BJ (cell line): ENCODE measurements at regions not wholly inside any gene's neighbourhood (a gene's known extent, or its start where the extent isn't known, plus 50 kb on each side); places are given as distances from the start of the nearest gene placed in this dataset.
A peak's percentile ranks its signal among the peaks of the same experiment; 100 is the strongest.

Experiments
- CTCF ChIA-PET: fragments of 350-600 bp; formaldehyde crosslinking; extraction: SDS; loops from one replicate; lab custom pipeline; 2021; ENCODE audit warnings: antibody characterized with exemption, inconsistent platforms; lab: Yijun Ruan, JAX
- POLR2A ChIA-PET: fragments of 300-600 bp; sonication (Branson Sonifier 250); formaldehyde crosslinking; extraction: SDS; loops from one replicate; lab custom pipeline; 2021; ENCODE audit warnings: antibody characterized with exemption; lab: Charles Lee
- DNase-seq: peaks from one replicate; pipeline ENCODE4 v3.0.0-alpha.2; 2011; ENCODE audit warnings: low read depth
- H3K27me3 ChIP-seq: 2 replicates; pipeline ENCODE4 v1.6.0; 2011; ENCODE audit warnings: low read length; ENCODE audit not compliant: control insufficient read depth, insufficient read depth
- H3K36me3 ChIP-seq: 2 replicates; pipeline ENCODE4 v1.5.1; 2011; ENCODE audit warnings: low read length; ENCODE audit not compliant: control insufficient read depth, insufficient read depth
- H3K4me3 ChIP-seq: 2 replicates; pipeline ENCODE4 v1.5.1; 2011; ENCODE audit warnings: low read depth, mild to moderate bottlenecking, control low read depth, low read length
- TF ChIP-seq, protein P1 (sequence below): IDR thresholded peaks from 2 replicates; pipeline ENCODE4 v1.5.1; 2011; ENCODE audit warnings: low read depth, mild to moderate bottlenecking, control low read depth, inconsistent platforms, low read length, moderate library complexity; ENCODE audit not compliant: insufficient read depth

DNA sequence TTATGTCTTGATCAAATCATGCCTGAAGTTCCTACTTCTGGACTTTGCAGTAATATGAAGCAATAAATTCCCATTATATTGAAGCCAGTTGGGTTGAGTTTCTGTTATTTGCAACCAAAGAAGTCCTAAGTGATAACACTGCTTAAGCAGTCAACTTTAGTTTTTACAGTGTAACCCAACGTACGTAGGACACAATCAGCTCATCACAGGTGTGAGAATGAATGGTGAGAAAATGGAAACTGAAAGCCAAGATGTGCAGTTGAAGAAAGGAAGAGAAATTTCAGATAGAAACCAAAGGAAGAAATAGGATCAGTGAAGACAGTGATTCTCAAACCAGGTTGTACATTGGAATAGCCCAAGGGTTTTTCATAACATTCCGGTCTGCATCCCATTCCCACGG is 211.4 kb upstream of the ZFP64 start:
- ChIA-PET POLR2A (interaction anchor here (0.6 kb wide), 1 partner anchor 41 kb away, joined by 3 read pairs; no protein-coding TSS in a partner anchor), CTCF (interaction anchor here (0.6 kb wide), 1 partner anchor 108 kb away, joined by 4 read pairs; no protein-coding TSS in a partner anchor)
- DNase-seq: no peak

DNA sequence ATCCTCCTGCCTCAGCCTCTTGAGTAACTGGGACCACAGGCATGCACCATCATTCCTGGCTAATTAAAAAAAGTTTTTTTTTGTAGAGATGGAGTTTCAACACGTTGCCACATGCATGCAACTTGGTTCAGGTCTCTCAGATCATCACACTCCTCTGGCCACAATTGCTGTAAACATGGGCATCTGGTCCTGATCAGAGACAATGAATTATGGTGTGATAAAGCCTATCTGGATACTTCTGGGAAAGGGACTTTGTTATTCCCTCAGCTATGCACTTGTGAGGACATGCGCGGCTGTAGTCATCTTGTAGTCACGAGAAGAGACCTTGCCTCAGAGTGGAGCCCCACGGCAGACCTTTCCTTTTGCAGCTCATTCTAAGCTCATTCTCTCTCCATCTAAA is 210.9 kb upstream of the ZFP64 start:
- TF ChIP-seq, protein P1, sequence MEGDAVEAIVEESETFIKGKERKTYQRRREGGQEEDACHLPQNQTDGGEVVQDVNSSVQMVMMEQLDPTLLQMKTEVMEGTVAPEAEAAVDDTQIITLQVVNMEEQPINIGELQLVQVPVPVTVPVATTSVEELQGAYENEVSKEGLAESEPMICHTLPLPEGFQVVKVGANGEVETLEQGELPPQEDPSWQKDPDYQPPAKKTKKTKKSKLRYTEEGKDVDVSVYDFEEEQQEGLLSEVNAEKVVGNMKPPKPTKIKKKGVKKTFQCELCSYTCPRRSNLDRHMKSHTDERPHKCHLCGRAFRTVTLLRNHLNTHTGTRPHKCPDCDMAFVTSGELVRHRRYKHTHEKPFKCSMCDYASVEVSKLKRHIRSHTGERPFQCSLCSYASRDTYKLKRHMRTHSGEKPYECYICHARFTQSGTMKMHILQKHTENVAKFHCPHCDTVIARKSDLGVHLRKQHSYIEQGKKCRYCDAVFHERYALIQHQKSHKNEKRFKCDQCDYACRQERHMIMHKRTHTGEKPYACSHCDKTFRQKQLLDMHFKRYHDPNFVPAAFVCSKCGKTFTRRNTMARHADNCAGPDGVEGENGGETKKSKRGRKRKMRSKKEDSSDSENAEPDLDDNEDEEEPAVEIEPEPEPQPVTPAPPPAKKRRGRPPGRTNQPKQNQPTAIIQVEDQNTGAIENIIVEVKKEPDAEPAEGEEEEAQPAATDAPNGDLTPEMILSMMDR: no peak
- ChIA-PET CTCF (no interaction called here), POLR2A (interaction anchor here (0.6 kb wide), 1 partner anchor 31 kb away, joined by 3 read pairs; no protein-coding TSS in a partner anchor)
- H3K4me3 ChIP-seq: no peak overlapping the region
- no peaks in the 10 kb centered on the region for H3K36me3 ChIP-seq
- H3K27me3 ChIP-seq: no peaks in the 10 kb centered on the region
- DNase-seq: peak; percentile 77

More for the DNA sequence above, 211.4 kb upstream of the ZFP64 start:
- TF ChIP-seq, protein P1: no peak
- H3K36me3 ChIP-seq: no peaks in the 10 kb centered on the region
- no peaks in the 10 kb centered on the region for H3K27me3 ChIP-seq
- H3K4me3 ChIP-seq: no peak overlapping the region

DNA sequence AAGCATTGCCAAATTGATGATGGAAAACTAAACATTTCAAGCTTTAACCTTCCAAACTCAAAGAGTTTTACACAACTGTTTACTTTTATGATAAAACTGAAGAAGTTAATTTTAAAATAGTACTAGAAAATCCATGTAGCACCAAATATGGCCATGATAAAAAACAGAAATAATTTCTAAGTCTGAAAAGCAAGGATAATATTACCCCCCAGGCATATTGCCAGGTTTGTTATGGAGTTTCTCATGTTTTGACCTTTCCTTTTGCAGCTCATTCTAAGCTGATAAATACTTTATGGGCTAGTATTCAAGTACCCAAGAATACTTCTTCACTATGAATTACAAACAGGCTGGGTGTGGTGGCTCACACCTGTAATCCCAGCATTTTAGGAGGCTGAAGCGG is 209.9 kb upstream of the ZFP64 start:
- no peaks in the 10 kb centered on the region for H3K27me3 ChIP-seq

DNA sequence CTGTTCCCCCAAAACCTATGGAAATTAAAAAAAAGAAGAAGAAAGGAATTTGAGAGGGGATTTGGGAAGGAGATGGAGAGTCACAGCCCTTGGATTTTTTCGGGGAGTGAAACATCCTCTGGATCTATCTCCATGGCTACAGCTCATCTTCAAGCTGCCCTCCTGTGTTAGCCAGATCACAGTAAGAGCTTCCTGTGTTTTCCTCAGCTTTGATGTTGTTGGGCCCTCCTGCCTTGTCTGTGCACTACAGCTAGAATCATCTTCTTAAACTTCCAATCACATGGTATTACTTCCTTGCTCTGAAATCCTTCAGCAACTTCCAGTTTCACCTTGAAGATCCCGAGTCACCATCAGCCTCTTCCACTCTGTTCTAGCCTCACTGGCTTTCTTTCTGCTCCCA is 207.8 kb upstream of the ZFP64 start:
- DNase-seq: no peak
- Histone ChIP-seq H3K27me3 (no peaks in the 10 kb centered on the region), H3K36me3 (no peaks in the 10 kb centered on the region), H3K4me3 (no peak overlapping the region)
- TF ChIP-seq, protein P1: no peak
- POLR2A ChIA-PET: no interaction called here
- CTCF ChIA-PET: no interaction called here

More for the DNA sequence above, 209.9 kb upstream of the ZFP64 start:
- ChIA-PET CTCF (no interaction called here), POLR2A (no interaction called here)
- Histone ChIP-seq H3K4me3 (no peak overlapping the region), H3K36me3 (no peaks in the 10 kb centered on the region)
- DNase-seq: no peak
- TF ChIP-seq, protein P1: no peak

DNA sequence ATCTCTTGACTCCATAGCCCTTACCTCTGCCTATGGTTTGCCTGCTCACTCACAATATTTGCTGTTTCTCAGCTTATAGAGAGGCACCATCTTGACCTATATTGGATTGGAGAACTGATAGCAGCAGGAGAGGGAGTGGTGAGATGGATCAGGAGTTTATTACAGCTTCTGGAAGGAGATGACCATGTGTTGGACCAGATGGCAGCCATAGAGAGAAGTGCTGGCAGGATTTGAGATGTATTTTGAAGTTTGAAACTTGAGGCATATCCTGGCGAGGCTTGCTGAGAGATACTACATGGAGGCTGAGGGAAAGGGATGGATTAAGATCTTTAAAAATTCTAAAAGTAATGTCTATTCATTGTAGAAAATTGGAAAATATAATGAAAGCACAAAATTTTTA is 198.0 kb upstream of the ZFP64 start:
- CTCF ChIA-PET: no interaction called here
- TF ChIP-seq, protein P1: no peak
- DNase-seq: no peak
- Histone ChIP-seq H3K27me3 (no peaks in the 10 kb centered on the region), H3K4me3 (no peak overlapping the region), H3K36me3 (no peaks in the 10 kb centered on the region)
- POLR2A ChIA-PET: no interaction called here
